SK-N-SH (cell line): ENCODE measurements at regions not wholly inside any gene's neighbourhood (a gene's known extent, or its start where the extent isn't known, plus 50 kb on each side); places are given as distances from the start of the nearest gene placed in this dataset.

Experiments used
- CTCF ChIA-PET: fragments of 300-600, 350-600 bp; formaldehyde crosslinking; extraction: SDS; loops from one replicate; lab custom pipeline; 2021; lab: Yijun Ruan, JAX
- POLR2A ChIA-PET: fragments of 350-600 bp; sonication (Branson Sonifier 250); formaldehyde crosslinking; extraction: SDS; loops from one replicate; lab custom pipeline; 2020; ENCODE audit warnings: antibody characterized with exemption, inconsistent platforms; lab: Yijun Ruan, JAX
- DNase-seq: peaks from one replicate; pipeline ENCODE4 v3.0.0; 2012
- H2AFZ ChIP-seq: fragments of 200-600 bp; sonication (generic); 2 replicates; pipeline ENCODE4 v1.8.1; 2016; ENCODE audit warnings: antibody characterized with exemption, mild to moderate bottlenecking, low read depth
- H3F3A ChIP-seq: fragments of 200-600 bp; sonication (generic); replicated peaks from 2 replicates; pipeline ENCODE3; 2016; ENCODE audit warnings: antibody characterized with exemption, mild to moderate bottlenecking; ENCODE audit not compliant: insufficient read depth
- H3K27ac ChIP-seq, 2 experiments: fragments of 200-500 bp in 1 of 2; fragments of 200-600 bp in 1 of 2; sonication (Bioruptor generic) in 1 of 2; sonication (generic), shearing (Covaris generic) in 1 of 2; 2 replicates each; pipeline versions ENCODE4 v1.5.1 to v1.6.1; 2014 to 2016; ENCODE audit warnings: low read depth in 2 of 2, inconsistent platforms in 1 of 2, low read length in 1 of 2, mild to moderate bottlenecking in 1 of 2, mixed read lengths in 1 of 2
- H3K27me3 ChIP-seq: fragments of 200-600 bp; sonication (generic), shearing (Covaris generic); 2 replicates; pipeline ENCODE4 v1.6.1; 2016; ENCODE audit warnings: mixed run types; ENCODE audit not compliant: insufficient read depth
- H3K36me3 ChIP-seq, 2 experiments: fragments of 200-500 bp in 1 of 2; fragments of 200-600 bp in 1 of 2; sonication (Bioruptor generic) in 1 of 2; sonication (generic) in 1 of 2; replicated peaks in 1 of 2; 2 replicates each; pipeline versions ENCODE3 to v1.5.1; 2014 to 2016; ENCODE audit warnings: low read length in 1 of 2, mild to moderate bottlenecking in 1 of 2; ENCODE audit not compliant: insufficient read depth in 2 of 2, control insufficient read depth in 1 of 2
- H3K4me1 ChIP-seq, 2 experiments: fragments of 200-500 bp in 1 of 2; fragments of 200-600 bp in 1 of 2; sonication (Bioruptor generic) in 1 of 2; sonication (generic), shearing (Covaris generic) in 1 of 2; 2 replicates each; pipeline versions ENCODE4 v1.5.1 to v1.6.1; 2014 to 2016; ENCODE audit warnings: low read depth in 1 of 2, low read length in 1 of 2, mixed run types in 1 of 2; ENCODE audit not compliant: insufficient read depth in 2 of 2, control insufficient read depth in 1 of 2
- H3K4me2 ChIP-seq: fragments of 200-600 bp; sonication (generic), shearing (Covaris generic); 2 replicates; pipeline ENCODE4 v1.6.1; 2017; ENCODE audit warnings: mixed run types
- H3K4me3 ChIP-seq, 2 experiments: fragments of 200-500 bp in 1 of 2; fragments of 200-600 bp in 1 of 2; sonication (Bioruptor generic) in 1 of 2; sonication (generic), shearing (Covaris generic) in 1 of 2; 2 replicates each; pipeline versions ENCODE4 v1.5.1 to v1.8.1; 2014 to 2016; ENCODE audit warnings: low read depth in 2 of 2, inconsistent platforms in 1 of 2, low read length in 1 of 2, mild to moderate bottlenecking in 1 of 2, mixed read lengths in 1 of 2, moderate library complexity in 1 of 2
- H3K79me2 ChIP-seq: fragments of 200-600 bp; sonication (generic); 2 replicates; pipeline ENCODE4 v1.8.1; 2017; ENCODE audit warnings: mild to moderate bottlenecking; ENCODE audit not compliant: insufficient read depth
- H3K9ac ChIP-seq: fragments of 200-600 bp; sonication (generic); 2 replicates; pipeline ENCODE4 v1.6.1; 2017; ENCODE audit warnings: mixed run types
- H3K9me2 ChIP-seq: fragments of 200-600 bp; sonication (generic); 2 replicates; pipeline ENCODE4 v1.6.1; 2017; ENCODE audit warnings: mixed run types
- H3K9me3 ChIP-seq: fragments of 200-600 bp; sonication (generic); 2 replicates; pipeline ENCODE4 v1.6.1; 2017; ENCODE audit warnings: mixed run types, mild to moderate bottlenecking, moderate library complexity
- H4K20me1 ChIP-seq: fragments of 200-600 bp; sonication (generic); 2 replicates; pipeline ENCODE4 v1.6.1; 2017; ENCODE audit warnings: mild to moderate bottlenecking, mixed run types; ENCODE audit not compliant: insufficient read depth
- CHD2 ChIP-seq: fragments of 150-350 bp; IDR thresholded peaks from 2 replicates; pipeline ENCODE4 v1.6.1; 2018; ENCODE audit warnings: low read length; ENCODE audit not compliant: partially characterized antibody
- ELF1 ChIP-seq: IDR thresholded peaks from 2 replicates; pipeline ENCODE4 v1.4.0; 2012
- EP300 ChIP-seq, 2 experiments: IDR thresholded peaks; 2 replicates each; pipeline versions ENCODE4 v1.4.0 to v1.6.1; 2012; ENCODE audit warnings: borderline replicate concordance in 1 of 2, low read depth in 1 of 2, low read length in 1 of 2
- GABPA ChIP-seq: IDR thresholded peaks from 2 replicates; pipeline ENCODE4 v1.4.0; 2012; ENCODE audit warnings: low read depth, mild to moderate bottlenecking
- GATA2 ChIP-seq: sonication (generic); formaldehyde crosslinking; IDR thresholded peaks from 2 replicates; pipeline ENCODE4 v1.5.0; 2020; ENCODE audit warnings: mild to moderate bottlenecking, missing genetic modification reagents
- JUND ChIP-seq: IDR thresholded peaks from 2 replicates; pipeline ENCODE4 v1.4.0; 2012
- MXI1 ChIP-seq: IDR thresholded peaks from 2 replicates; pipeline ENCODE4 v1.6.1; 2012; ENCODE audit warnings: mild to moderate bottlenecking, low read depth, low read length, improper control_type of control experiment
- NFIC ChIP-seq: IDR thresholded peaks from 2 replicates; pipeline ENCODE4 v1.4.0; 2012; ENCODE audit warnings: borderline replicate concordance
- NRF1 ChIP-seq: IDR thresholded peaks from 2 replicates; pipeline ENCODE4 v1.6.1; 2012; ENCODE audit warnings: low read depth, mild to moderate bottlenecking, low read length
- POLR2AphosphoS5 ChIP-seq: IDR thresholded peaks from 2 replicates; pipeline ENCODE4 v1.6.1; 2012; ENCODE audit warnings: low read depth, low read length
- RAD21 ChIP-seq: IDR thresholded peaks from 2 replicates; pipeline ENCODE4 v1.6.1; 2012; ENCODE audit warnings: mild to moderate bottlenecking, low read length
- RCOR1 ChIP-seq: fragments of 150-350 bp; IDR thresholded peaks from 2 replicates; pipeline ENCODE4 v1.6.1; 2017; ENCODE audit warnings: antibody characterized with exemption, low read length
- SMC3 ChIP-seq: IDR thresholded peaks from 2 replicates; pipeline ENCODE4 v1.6.1; 2012; ENCODE audit warnings: low read depth, low read length, improper control_type of control experiment
- TAF1 ChIP-seq: IDR thresholded peaks from 2 replicates; pipeline ENCODE4 v1.6.1; 2012; ENCODE audit warnings: low read depth, mild to moderate bottlenecking, low read length, moderate library complexity, borderline replicate concordance
- TCF12 ChIP-seq: IDR thresholded peaks from 2 replicates; pipeline ENCODE4 v1.4.0; 2012
- YY1 ChIP-seq: IDR thresholded peaks from 2 replicates; pipeline ENCODE4 v1.4.0; 2012; ENCODE audit warnings: low read depth, mild to moderate bottlenecking
- WGBS: methylation state at CpG from one replicate; pipeline ENCODE4 v1.1.6; 2017; ENCODE audit warnings: low lambda C conversion rate; 5-methylcytosine and 5-hydroxymethylcytosine counted together
- TF ChIP-seq, protein P1 (sequence below): IDR thresholded peaks from 2 replicates; pipeline ENCODE4 v1.4.0; 2012; ENCODE audit warnings: low read depth, borderline replicate concordance
- TF ChIP-seq, protein P2 (sequence below): IDR thresholded peaks from 2 replicates; pipeline ENCODE4 v1.4.0; 2012; ENCODE audit warnings: low read depth
- TF ChIP-seq, protein P3 (sequence below): fragments of 150-350 bp; IDR thresholded peaks from 2 replicates; pipeline ENCODE4 v1.6.1; 2017; ENCODE audit warnings: antibody characterized with exemption, low read length, low read depth, borderline replicate concordance
- TF ChIP-seq, protein P4 (sequence below): fragments of 200-600 bp; sonication (generic); IDR thresholded peaks from 2 replicates; pipeline ENCODE4 v1.6.1; 2017; ENCODE audit warnings: antibody characterized with exemption, mild to moderate bottlenecking, moderate library complexity
- TF ChIP-seq, protein P5 (sequence below): IDR thresholded peaks from 2 replicates; pipeline ENCODE4; 2012

DNA sequence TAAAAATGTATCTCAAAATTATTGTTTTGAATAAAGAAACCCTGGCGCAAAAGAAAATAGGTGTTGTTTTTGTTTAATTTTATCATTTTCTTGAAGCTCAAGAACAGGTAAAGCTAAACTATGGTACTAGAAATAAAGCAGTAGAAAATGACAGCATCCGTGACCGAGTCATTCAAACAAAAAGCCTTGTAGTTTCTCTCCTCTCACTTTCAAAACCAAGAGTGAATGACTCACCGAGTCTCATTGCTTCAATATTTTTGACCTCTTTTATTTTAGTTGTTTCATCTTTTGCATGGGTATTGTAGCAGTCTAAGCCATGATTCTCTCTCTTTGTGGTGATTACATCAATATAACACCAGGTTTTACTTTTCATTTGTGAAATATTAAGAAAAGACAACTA is 396.5 kb downstream of the POM121L12 start:
- H3K4me1 ChIP-seq, result no peaks in the 10 kb centered on the region
- no peak overlapping the region for H3K27ac ChIP-seq
- ChIA-PET POLR2A (no interaction called here), CTCF (no interaction called here)
- H3K27me3 ChIP-seq, result no peaks in the 10 kb centered on the region
- no peak overlapping the region for H3K4me2 ChIP-seq
- H3K79me2 ChIP-seq, result no peaks in the 10 kb centered on the region
- WGBS, result 47% methylated on average over 4 of the region's 4 CpGs
- no peaks in the 10 kb centered on the region for H3F3A ChIP-seq
- H3K9me3 ChIP-seq, result no peaks in the 10 kb centered on the region; the same call in 1 of the 2 replicates
- H3K4me3 ChIP-seq, result no peak overlapping the region
- H3K9ac ChIP-seq, result no peak overlapping the region
- peaks cover 3% of the 10 kb centered on the region; the same call in 1 of the 2 replicates for H3K9me2 ChIP-seq
- no peaks in the 10 kb centered on the region for H3K36me3 ChIP-seq
- TF ChIP-seq NFIC (no peak), MXI1 (no peak), POLR2AphosphoS5 (no peak), YY1 (no peak), GABPA (no peak), JUND (no peak), TCF12 (no peak), SMC3 (no peak), RCOR1 (no peak), CHD2 (no peak), GATA2 (CRISPR knock-in tag) (no peak), RAD21 (no peak)
- TF ChIP-seq, protein P1, sequence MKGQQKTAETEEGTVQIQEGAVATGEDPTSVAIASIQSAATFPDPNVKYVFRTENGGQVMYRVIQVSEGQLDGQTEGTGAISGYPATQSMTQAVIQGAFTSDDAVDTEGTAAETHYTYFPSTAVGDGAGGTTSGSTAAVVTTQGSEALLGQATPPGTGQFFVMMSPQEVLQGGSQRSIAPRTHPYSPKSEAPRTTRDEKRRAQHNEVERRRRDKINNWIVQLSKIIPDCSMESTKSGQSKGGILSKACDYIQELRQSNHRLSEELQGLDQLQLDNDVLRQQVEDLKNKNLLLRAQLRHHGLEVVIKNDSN, result no peak
- TF ChIP-seq, protein P2, sequence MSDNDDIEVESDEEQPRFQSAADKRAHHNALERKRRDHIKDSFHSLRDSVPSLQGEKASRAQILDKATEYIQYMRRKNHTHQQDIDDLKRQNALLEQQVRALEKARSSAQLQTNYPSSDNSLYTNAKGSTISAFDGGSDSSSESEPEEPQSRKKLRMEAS, result no peak
- TF ChIP-seq, protein P3, sequence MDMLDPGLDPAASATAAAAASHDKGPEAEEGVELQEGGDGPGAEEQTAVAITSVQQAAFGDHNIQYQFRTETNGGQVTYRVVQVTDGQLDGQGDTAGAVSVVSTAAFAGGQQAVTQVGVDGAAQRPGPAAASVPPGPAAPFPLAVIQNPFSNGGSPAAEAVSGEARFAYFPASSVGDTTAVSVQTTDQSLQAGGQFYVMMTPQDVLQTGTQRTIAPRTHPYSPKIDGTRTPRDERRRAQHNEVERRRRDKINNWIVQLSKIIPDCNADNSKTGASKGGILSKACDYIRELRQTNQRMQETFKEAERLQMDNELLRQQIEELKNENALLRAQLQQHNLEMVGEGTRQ, result no peak
- TF ChIP-seq, protein P4, sequence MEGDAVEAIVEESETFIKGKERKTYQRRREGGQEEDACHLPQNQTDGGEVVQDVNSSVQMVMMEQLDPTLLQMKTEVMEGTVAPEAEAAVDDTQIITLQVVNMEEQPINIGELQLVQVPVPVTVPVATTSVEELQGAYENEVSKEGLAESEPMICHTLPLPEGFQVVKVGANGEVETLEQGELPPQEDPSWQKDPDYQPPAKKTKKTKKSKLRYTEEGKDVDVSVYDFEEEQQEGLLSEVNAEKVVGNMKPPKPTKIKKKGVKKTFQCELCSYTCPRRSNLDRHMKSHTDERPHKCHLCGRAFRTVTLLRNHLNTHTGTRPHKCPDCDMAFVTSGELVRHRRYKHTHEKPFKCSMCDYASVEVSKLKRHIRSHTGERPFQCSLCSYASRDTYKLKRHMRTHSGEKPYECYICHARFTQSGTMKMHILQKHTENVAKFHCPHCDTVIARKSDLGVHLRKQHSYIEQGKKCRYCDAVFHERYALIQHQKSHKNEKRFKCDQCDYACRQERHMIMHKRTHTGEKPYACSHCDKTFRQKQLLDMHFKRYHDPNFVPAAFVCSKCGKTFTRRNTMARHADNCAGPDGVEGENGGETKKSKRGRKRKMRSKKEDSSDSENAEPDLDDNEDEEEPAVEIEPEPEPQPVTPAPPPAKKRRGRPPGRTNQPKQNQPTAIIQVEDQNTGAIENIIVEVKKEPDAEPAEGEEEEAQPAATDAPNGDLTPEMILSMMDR, result no peak
- TF ChIP-seq, all 33 proteins: peak for 0
- DNase-seq, result no peak
- Histone ChIP-seq H2AFZ (no peak overlapping the region), H4K20me1 (no peaks in the 10 kb centered on the region; the same call in 1 of the 2 replicates)

DNA sequence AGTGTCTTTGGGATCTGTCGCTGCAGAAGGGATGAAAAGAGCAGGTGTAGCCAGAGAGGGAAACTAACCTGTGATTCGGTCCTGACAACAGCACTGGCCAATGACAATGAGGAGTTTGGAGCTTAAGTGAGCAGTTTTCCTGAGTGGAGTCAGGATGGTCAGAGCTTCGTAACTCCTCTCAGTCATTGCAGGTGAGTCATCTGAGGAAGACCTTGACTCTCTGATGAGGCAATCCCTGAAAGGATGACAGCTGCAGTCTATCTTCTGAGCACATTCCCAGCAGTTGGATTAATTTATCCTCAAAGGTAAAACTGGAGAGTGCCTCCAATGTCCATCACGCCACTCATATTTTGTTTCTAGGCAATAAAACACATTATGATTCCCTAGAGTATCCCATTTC is 401.9 kb downstream of the POM121L12 start:
- ChIA-PET CTCF (interaction anchor here (1.0 to 1.2 kb wide), 2 partner anchors 13 to 24 kb away, joined by 3 to 4 read pairs; no protein-coding TSS in a partner anchor), POLR2A (no interaction called here)
- Histone ChIP-seq H3F3A (no peaks in the 10 kb centered on the region), H4K20me1 (no peaks in the 10 kb centered on the region), H3K27me3 (no peaks in the 10 kb centered on the region), H3K4me1 (no peaks in the 10 kb centered on the region), H3K9ac (no peak overlapping the region), H3K4me3 (no peak overlapping the region), H3K27ac (no peak overlapping the region), H3K9me2 (peaks cover 6% of the 10 kb centered on the region; the same call in 1 of the 2 replicates), H3K4me2 (no peak overlapping the region), H2AFZ (no peak overlapping the region), H3K9me3 (peaks cover 9% of the 10 kb centered on the region; the same call in 1 of the 2 replicates), H3K79me2 (no peaks in the 10 kb centered on the region), H3K36me3 (no peaks in the 10 kb centered on the region)
- WGBS, result 13% methylated on average over 4 of the region's 4 CpGs
- DNase-seq, result no peak
- TF ChIP-seq GABPA (no peak), NRF1 (no peak), TCF12 (no peak), EP300 (IDR thresholded peaks at IDR 0.05; ENCODE audit: borderline replicate concordance in 1 of 2, low read depth in 1 of 2, low read length in 1 of 2) (no peak), MXI1 (no peak), TAF1 (no peak), RCOR1 (no peak), ELF1 (no peak)
- TF ChIP-seq, protein P2, result no peak
- TF ChIP-seq, protein P5, sequence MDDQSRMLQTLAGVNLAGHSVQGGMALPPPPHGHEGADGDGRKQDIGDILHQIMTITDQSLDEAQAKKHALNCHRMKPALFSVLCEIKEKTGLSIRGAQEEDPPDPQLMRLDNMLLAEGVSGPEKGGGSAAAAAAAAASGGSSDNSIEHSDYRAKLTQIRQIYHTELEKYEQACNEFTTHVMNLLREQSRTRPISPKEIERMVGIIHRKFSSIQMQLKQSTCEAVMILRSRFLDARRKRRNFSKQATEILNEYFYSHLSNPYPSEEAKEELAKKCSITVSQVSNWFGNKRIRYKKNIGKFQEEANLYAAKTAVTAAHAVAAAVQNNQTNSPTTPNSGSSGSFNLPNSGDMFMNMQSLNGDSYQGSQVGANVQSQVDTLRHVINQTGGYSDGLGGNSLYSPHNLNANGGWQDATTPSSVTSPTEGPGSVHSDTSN, result no peak
